ENCODE measurements at regions not wholly inside any gene's neighbourhood (a gene's known extent, or its start where the extent isn't known, plus 50 kb on each side); places are given as distances from the start of the nearest gene placed in this dataset.

GRCh38 chr21:20301395-20301794, 696.8 kb upstream of the NCAM2 start:
- DNase-seq, result no peak

GRCh38 chr21:20302084-20302483, 696.1 kb upstream of the NCAM2 start:
- DNase-seq, result no peak

- no peak for DNase-seq
Observed at GRCh38 chr21:20306836-20307235, 691.4 kb upstream of the NCAM2 start.

GRCh38 chr21:20308586-20309315, 689.5 kb upstream of the NCAM2 start:
- DNase-seq, result no peak

GRCh38 chr21:20311234-20311787, 686.9 kb upstream of the NCAM2 start:
- no peak for DNase-seq

GRCh38 chr21:20313013-20313412, 685.2 kb upstream of the NCAM2 start:
- DNase-seq, result no peak

- DNase-seq, result no peak
Observed at GRCh38 chr21:20315042-20315441, 683.2 kb upstream of the NCAM2 start.

GRCh38 chr21:20329636-20330035, 668.6 kb upstream of the NCAM2 start:
- no peak for DNase-seq

GRCh38 chr21:20330652-20331051, 667.6 kb upstream of the NCAM2 start:
- no peak for DNase-seq

- no peak for DNase-seq
Observed at GRCh38 chr21:20334585-20334984, 663.6 kb upstream of the NCAM2 start.

- no peak for DNase-seq
Observed at GRCh38 chr21:20341431-20341830, 656.8 kb upstream of the NCAM2 start.

- DNase-seq, result no peak
Observed at GRCh38 chr21:20343186-20343585, 655.0 kb upstream of the NCAM2 start.

GRCh38 chr21:20351138-20351537, 647.1 kb upstream of the NCAM2 start:
- no peak for DNase-seq

GRCh38 chr21:20353351-20353750, 644.9 kb upstream of the NCAM2 start:
- DNase-seq, result no peak

- no peak for DNase-seq
Observed at GRCh38 chr21:20373031-20373430, 625.2 kb upstream of the NCAM2 start.

- DNase-seq, result no peak
Observed at GRCh38 chr21:20377250-20377649, 621.0 kb upstream of the NCAM2 start.

- DNase-seq, result no peak
Observed at GRCh38 chr21:20388400-20388799, 609.8 kb upstream of the NCAM2 start.

GRCh38 chr21:20396798-20397197, 601.4 kb upstream of the NCAM2 start:
- DNase-seq, result no peak

- no peak for DNase-seq
Observed at GRCh38 chr21:20404915-20405314, 593.3 kb upstream of the NCAM2 start.

- no peak for DNase-seq
Observed at GRCh38 chr21:20418353-20418752, 579.9 kb upstream of the NCAM2 start.

- no peak for DNase-seq
Observed at GRCh38 chr21:20419772-20420171, 578.4 kb upstream of the NCAM2 start.

- DNase-seq, result no peak
Observed at GRCh38 chr21:20424943-20425342, 573.3 kb upstream of the NCAM2 start.

GRCh38 chr21:20425856-20426255, 572.4 kb upstream of the NCAM2 start:
- DNase-seq, result no peak

GRCh38 chr21:20440338-20440737, 557.9 kb upstream of the NCAM2 start:
- DNase-seq, result no peak

- DNase-seq, result peak; percentile 14
Observed at GRCh38 chr21:20443558-20444155, 554.6 kb upstream of the NCAM2 start.
